BJ (cell line): ENCODE measurements at regions not wholly inside any gene's neighbourhood (a gene's known extent, or its start where the extent isn't known, plus 50 kb on each side); places are given as distances from the start of the nearest gene placed in this dataset.

ENCODE experiments used
- CTCF ChIA-PET: fragments of 350-600 bp; formaldehyde crosslinking; extraction: SDS; loops from one replicate; lab custom pipeline; 2021; ENCODE audit warnings: antibody characterized with exemption, inconsistent platforms; lab: Yijun Ruan, JAX
- POLR2A ChIA-PET: fragments of 300-600 bp; sonication (Branson Sonifier 250); formaldehyde crosslinking; extraction: SDS; loops from one replicate; lab custom pipeline; 2021; ENCODE audit warnings: antibody characterized with exemption; lab: Charles Lee
- DNase-seq: peaks from one replicate; pipeline ENCODE4 v3.0.0-alpha.2; 2011; ENCODE audit warnings: low read depth
- H3K27me3 ChIP-seq: 2 replicates; pipeline ENCODE4 v1.6.0; 2011; ENCODE audit warnings: low read length; ENCODE audit not compliant: control insufficient read depth, insufficient read depth
- H3K36me3 ChIP-seq: 2 replicates; pipeline ENCODE4 v1.5.1; 2011; ENCODE audit warnings: low read length; ENCODE audit not compliant: control insufficient read depth, insufficient read depth
- H3K4me3 ChIP-seq: 2 replicates; pipeline ENCODE4 v1.5.1; 2011; ENCODE audit warnings: low read depth, mild to moderate bottlenecking, control low read depth, low read length
- CTCF ChIP-seq: IDR thresholded peaks from 2 replicates; pipeline ENCODE4 v1.5.1; 2011; ENCODE audit warnings: low read depth, mild to moderate bottlenecking, control low read depth, inconsistent platforms, low read length, moderate library complexity; ENCODE audit not compliant: insufficient read depth

GRCh38 chr13:89315287-89315686 lies 1644.1 kb downstream of the SLITRK5 start:
- H3K4me3 ChIP-seq: no peak overlapping the region
- POLR2A ChIA-PET: no interaction called here
- TF ChIP-seq CTCF: no peak
- no peaks in the 10 kb centered on the region for H3K27me3 ChIP-seq
- DNase-seq: no peak
- CTCF ChIA-PET: interaction anchor here (0.6 kb wide), 1 partner anchor 10 kb away, joined by 3 read pairs; no protein-coding TSS in a partner anchor
- no peaks in the 10 kb centered on the region for H3K36me3 ChIP-seq

- Histone ChIP-seq H3K4me3 (no peak overlapping the region), H3K36me3 (no peaks in the 10 kb centered on the region), H3K27me3 (no peaks in the 10 kb centered on the region)
- CTCF ChIA-PET: no interaction called here
- no peak for DNase-seq
- TF ChIP-seq CTCF: no peak
- POLR2A ChIA-PET: no interaction called here
Observed at GRCh38 chr13:89322466-89322865, 1651.3 kb downstream of the SLITRK5 start.

- POLR2A ChIA-PET: no interaction called here
- Histone ChIP-seq H3K27me3 (no peaks in the 10 kb centered on the region), H3K36me3 (no peaks in the 10 kb centered on the region), H3K4me3 (no peak overlapping the region)
- no peak for DNase-seq
- CTCF ChIA-PET: no interaction called here
- no peak for TF ChIP-seq CTCF
Observed at GRCh38 chr13:89324582-89324981, 1653.4 kb downstream of the SLITRK5 start.

GRCh38 chr13:89343165-89343564 lies 1672.0 kb downstream of the SLITRK5 start:
- H3K27me3 ChIP-seq: no peaks in the 10 kb centered on the region
- ChIA-PET POLR2A (no interaction called here), CTCF (no interaction called here)
- no peak for DNase-seq
- no peaks in the 10 kb centered on the region for H3K36me3 ChIP-seq
- no peak overlapping the region for H3K4me3 ChIP-seq
- no peak for TF ChIP-seq CTCF

- H3K4me3 ChIP-seq: no peak overlapping the region
- no peak for TF ChIP-seq CTCF
- no peaks in the 10 kb centered on the region for H3K27me3 ChIP-seq
- ChIA-PET POLR2A (no interaction called here), CTCF (no interaction called here)
- no peaks in the 10 kb centered on the region for H3K36me3 ChIP-seq
- no peak for DNase-seq
Observed at GRCh38 chr13:89352384-89352783, 1681.2 kb downstream of the SLITRK5 start.
